HepG2 (cell line): ENCODE measurements at regions not wholly inside any gene's neighbourhood (a gene's known extent, or its start where the extent isn't known, plus 50 kb on each side); places are given as distances from the start of the nearest gene placed in this dataset.

Experiments used
- EP300 ChIP-seq, 3 experiments: sonication (generic) in 1 of 3; formaldehyde crosslinking in 1 of 3; IDR thresholded peaks; 2 replicates each; pipeline versions ENCODE4 v1.5.1 to v1.6.1; 2011 to 2020; ENCODE audit warnings: low read depth in 2 of 3, low read length in 2 of 3, borderline replicate concordance in 1 of 3, improper control_type of control experiment in 1 of 3, mild to moderate bottlenecking in 1 of 3, missing genetic modification reagents in 1 of 3, moderate library complexity in 1 of 3
- HDAC1 ChIP-seq: sonication (generic); formaldehyde crosslinking; IDR thresholded peaks from 2 replicates; pipeline ENCODE4 v1.5.1; 2020; ENCODE audit warnings: mild to moderate bottlenecking, missing genetic modification reagents
- MEF2D ChIP-seq: sonication (generic); formaldehyde crosslinking; IDR thresholded peaks from 2 replicates; pipeline ENCODE4 v1.5.1; 2020; ENCODE audit warnings: mild to moderate bottlenecking, missing genetic modification reagents
- MXI1 ChIP-seq: IDR thresholded peaks from 3 replicates; pipeline ENCODE4 v1.6.1; 2012; ENCODE audit warnings: low read depth, low read length, inconsistent platforms, borderline replicate concordance
- POLR2AphosphoS2 ChIP-seq: IDR thresholded peaks from 2 replicates; pipeline ENCODE4 v1.6.1; 2011; ENCODE audit warnings: low read depth, low read length, improper control_type of control experiment
- SOX6 ChIP-seq, 2 experiments: fragments of 450-650 bp in 1 of 2; sonication (generic) in 1 of 2; formaldehyde crosslinking in 1 of 2; IDR thresholded peaks; 2 replicates each; pipeline versions ENCODE4 v1.4.0 to v1.6.1; 2017 to 2020; ENCODE audit warnings: antibody characterized with exemption in 1 of 2, mild to moderate bottlenecking in 1 of 2, missing genetic modification reagents in 1 of 2
- ZMYM4 ChIP-seq: sonication (generic); formaldehyde crosslinking; IDR thresholded peaks from 2 replicates; pipeline ENCODE4 v1.8.1; 2023; ENCODE audit warnings: mild to moderate bottlenecking, missing genetic modification reagents
- ZNF274 ChIP-seq: sonication (generic); formaldehyde crosslinking; IDR thresholded peaks from 2 replicates; pipeline ENCODE4 v1.5.1; 2020; ENCODE audit warnings: mild to moderate bottlenecking, missing genetic modification reagents
- TF ChIP-seq, protein P1 (sequence below): sonication (generic); formaldehyde crosslinking; IDR thresholded peaks from 2 replicates; pipeline ENCODE4 v1.5.0; 2020; ENCODE audit warnings: mild to moderate bottlenecking, missing genetic modification reagents, moderate library complexity
- TF ChIP-seq, protein P2 (sequence below): IDR thresholded peaks from 2 replicates; pipeline ENCODE4 v1.6.1; 2012; ENCODE audit warnings: low read depth, low read length, improper control_type of control experiment

DNA sequence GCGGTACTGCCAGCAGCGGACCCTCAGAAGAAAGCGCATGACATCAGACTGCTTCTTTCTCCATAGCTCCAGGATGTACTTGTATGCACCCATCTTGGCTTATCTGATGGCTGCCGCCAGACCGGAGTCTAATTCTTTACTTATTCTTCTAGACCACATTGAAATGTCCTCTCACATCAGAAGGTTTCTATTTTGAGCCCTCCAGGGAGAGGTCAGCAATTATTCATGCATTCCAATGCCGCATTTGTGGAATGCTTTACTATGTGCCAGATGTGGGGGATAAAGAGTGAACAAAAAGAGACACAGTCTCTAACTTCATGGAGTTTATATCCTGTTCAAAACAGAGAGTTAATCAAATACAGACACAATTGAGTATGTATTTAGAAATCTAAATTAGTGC is 230.1 kb downstream of the MIAT start:
- TF ChIP-seq HDAC1 (CRISPR knock-in tag) = no peak
- TF ChIP-seq MEF2D (CRISPR knock-in tag) = no peak
- TF ChIP-seq ZNF274 (CRISPR knock-in tag) = no peak
- TF ChIP-seq EP300 (IDR thresholded peaks at IDR 0.05; ENCODE audit: low read depth in 2 of 2, low read length in 2 of 2) = no peak
- TF ChIP-seq EP300 (CRISPR knock-in tag; IDR thresholded peaks at IDR 0.05; ENCODE audit: borderline replicate concordance) = no peak
- TF ChIP-seq ZMYM4 (CRISPR knock-in tag) = no peak
- TF ChIP-seq, protein P1, sequence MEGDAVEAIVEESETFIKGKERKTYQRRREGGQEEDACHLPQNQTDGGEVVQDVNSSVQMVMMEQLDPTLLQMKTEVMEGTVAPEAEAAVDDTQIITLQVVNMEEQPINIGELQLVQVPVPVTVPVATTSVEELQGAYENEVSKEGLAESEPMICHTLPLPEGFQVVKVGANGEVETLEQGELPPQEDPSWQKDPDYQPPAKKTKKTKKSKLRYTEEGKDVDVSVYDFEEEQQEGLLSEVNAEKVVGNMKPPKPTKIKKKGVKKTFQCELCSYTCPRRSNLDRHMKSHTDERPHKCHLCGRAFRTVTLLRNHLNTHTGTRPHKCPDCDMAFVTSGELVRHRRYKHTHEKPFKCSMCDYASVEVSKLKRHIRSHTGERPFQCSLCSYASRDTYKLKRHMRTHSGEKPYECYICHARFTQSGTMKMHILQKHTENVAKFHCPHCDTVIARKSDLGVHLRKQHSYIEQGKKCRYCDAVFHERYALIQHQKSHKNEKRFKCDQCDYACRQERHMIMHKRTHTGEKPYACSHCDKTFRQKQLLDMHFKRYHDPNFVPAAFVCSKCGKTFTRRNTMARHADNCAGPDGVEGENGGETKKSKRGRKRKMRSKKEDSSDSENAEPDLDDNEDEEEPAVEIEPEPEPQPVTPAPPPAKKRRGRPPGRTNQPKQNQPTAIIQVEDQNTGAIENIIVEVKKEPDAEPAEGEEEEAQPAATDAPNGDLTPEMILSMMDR (CRISPR knock-in tag) = no peak
- TF ChIP-seq, protein P2, sequence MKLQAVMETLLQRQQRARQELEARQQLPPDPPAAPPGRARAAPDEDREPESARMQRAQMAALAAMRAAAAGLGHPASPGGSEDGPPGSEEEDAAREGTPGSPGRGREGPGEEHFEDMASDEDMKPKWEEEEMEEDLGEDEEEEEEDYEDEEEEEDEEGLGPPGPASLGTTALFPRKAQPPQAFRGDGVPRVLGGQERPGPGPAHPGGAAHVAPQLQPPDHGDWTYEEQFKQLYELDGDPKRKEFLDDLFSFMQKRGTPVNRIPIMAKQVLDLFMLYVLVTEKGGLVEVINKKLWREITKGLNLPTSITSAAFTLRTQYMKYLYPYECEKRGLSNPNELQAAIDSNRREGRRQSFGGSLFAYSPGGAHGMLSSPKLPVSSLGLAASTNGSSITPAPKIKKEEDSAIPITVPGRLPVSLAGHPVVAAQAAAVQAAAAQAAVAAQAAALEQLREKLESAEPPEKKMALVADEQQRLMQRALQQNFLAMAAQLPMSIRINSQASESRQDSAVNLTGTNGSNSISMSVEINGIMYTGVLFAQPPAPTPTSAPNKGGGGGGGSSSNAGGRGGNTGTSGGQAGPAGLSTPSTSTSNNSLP = no peak
- TF ChIP-seq MXI1 = no peak
- no peak for TF ChIP-seq SOX6 (IDR thresholded peaks at IDR 0.05)
- no peak for TF ChIP-seq SOX6 (CRISPR knock-in tag; IDR thresholded peaks at IDR 0.05)
- no peak for TF ChIP-seq POLR2AphosphoS2
